ENCODE measurements at regions not wholly inside any gene's neighbourhood (a gene's known extent, or its start where the extent isn't known, plus 50 kb on each side); places are given as distances from the start of the nearest gene placed in this dataset.
"Not testable (repeated sequence)": the region's sequence is repeated elsewhere in the genome, so short reads cannot be mapped to it uniquely, and the experiment has no call there.

DNA sequence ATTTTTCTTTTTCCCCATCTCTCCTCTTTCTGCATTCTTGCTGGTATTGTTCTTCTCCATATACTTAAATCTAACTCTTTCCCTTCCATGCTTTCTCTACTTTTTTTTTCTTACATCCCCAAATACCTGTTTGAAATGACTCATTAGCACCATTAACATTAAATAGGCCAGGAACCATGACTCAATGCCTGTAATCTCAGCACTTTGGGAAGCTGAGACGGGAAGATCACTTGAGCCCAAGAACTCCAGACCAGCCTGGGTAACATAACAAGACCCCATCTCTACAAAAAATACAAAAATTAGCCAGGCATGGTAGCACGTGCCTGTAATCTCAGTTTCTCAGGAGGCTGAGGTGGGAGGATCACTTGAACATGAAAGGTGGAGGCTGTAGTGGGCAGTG is 1026.8 kb downstream of the GATA3 start:
- no peak for FAIRE-seq
- no peak for DNase-seq (ENCODE audit: low spot score)

- FAIRE-seq = no peak
- no peak for DNase-seq (ENCODE audit: low spot score)
Measured at GRCh38 chr10:9081961-9082360, 1027.5 kb downstream of the GATA3 start.

DNA sequence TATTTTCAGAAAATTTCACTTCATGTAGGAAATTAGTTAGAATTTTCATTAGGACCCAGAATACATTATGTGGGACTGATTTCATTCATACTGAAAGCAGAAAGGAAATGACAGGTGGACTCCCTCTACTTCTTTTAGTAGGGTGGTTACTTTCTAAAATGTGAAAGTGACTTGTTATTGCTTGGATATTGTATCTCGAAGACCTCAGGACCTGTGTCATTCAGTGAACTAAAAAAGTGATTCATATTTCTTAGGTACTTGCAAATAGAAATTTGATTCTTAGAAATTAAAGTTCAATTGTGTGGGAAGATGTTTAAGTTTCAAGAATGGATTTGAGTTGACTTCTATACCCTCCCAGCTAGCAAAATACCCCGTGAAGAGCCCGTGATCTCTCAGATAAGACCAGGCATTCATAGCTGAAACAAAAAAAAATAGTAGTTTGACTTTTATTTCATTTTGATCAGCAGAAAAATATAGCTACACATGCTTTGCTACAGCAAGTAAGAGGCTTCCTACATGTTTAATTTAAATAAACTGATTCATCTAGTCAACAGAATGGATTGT is 1037.1 kb downstream of the GATA3 start:
- FAIRE-seq (no peak), DNase-seq (ENCODE audit: low spot score) (no peak)

DNA sequence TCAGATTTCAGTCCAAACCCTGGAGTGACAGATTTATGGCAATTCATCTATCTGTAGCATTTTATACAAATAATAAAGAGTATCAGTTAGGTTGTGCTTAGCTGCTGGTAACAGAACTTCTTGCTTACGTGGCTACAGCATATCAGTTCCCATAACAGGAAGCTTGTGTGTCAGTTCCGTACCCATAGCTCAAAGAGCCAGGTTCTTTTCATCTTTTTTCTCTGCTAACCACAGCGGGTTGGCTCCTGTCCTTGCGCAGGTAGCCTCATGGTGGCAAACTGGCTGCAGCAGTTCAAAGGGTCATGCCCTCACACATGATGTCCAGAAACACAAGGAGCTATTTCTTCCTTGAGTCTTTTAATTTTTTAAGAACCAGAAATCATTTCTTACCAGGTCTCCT is 1041.8 kb downstream of the GATA3 start:
- FAIRE-seq = no peak
- no peak for DNase-seq (ENCODE audit: low spot score)

GRCh38 chr10:9097206-9097990 is 1042.9 kb downstream of the GATA3 start:
- FAIRE-seq (no peak), DNase-seq (ENCODE audit: low spot score) (no peak)

DNA sequence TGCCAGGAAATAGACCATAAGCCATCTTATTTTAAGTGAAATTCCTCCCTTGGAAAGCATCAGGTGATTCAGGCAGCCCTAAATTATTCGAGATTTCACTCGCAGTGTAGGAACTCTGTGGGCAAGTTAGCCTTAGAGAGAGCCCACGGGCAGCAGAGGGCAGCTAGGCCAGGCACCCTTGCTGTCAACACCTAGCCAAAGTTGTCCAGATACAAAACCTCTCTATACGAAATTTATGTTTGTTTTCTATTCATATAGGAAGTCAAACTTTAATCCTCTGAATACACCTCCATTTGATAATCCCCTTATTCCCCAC is 1043.5 kb downstream of the GATA3 start:
- FAIRE-seq (no peak), DNase-seq (ENCODE audit: low spot score) (no peak)

GRCh38 chr10:9102026-9102425 is 1047.5 kb downstream of the GATA3 start:
- DNase-seq (ENCODE audit: low spot score) (no peak), FAIRE-seq (no peak)

- FAIRE-seq = no peak
- DNase-seq (ENCODE audit: low spot score) = no peak
Measured at GRCh38 chr10:9103301-9103700, 1048.8 kb downstream of the GATA3 start.

GRCh38 chr10:9111976-9112375 is 1057.5 kb downstream of the GATA3 start:
- no peak for DNase-seq (ENCODE audit: low spot score)

DNA sequence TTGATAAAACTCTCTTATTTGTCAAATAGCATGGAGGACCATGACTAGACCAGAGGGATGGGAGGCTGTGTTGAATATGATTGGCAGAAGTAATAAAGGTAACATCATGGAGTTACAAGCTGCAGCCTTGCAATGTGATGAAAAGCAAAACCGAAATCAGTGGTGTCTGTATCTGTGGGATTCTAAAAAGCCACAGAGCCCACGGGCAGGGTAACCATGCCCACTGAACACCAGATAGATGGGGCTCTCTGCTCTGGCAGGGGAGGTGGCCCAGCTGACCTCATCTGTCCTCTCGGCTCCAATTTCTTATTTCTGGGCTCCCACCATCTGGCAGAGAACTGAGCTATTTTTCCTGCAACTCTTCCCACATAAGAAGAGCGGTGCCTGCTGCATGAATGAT is 1072.2 kb downstream of the GATA3 start:
- FAIRE-seq (no peak), DNase-seq (ENCODE audit: low spot score) (no peak)

More at GRCh38 chr10:9111976-9112375, 1057.5 kb downstream of the GATA3 start:
- FAIRE-seq = no peak

- no peak for DNase-seq (ENCODE audit: low spot score)
- no peak for FAIRE-seq
Measured at GRCh38 chr10:9137368-9137767, 1082.9 kb downstream of the GATA3 start.

DNA sequence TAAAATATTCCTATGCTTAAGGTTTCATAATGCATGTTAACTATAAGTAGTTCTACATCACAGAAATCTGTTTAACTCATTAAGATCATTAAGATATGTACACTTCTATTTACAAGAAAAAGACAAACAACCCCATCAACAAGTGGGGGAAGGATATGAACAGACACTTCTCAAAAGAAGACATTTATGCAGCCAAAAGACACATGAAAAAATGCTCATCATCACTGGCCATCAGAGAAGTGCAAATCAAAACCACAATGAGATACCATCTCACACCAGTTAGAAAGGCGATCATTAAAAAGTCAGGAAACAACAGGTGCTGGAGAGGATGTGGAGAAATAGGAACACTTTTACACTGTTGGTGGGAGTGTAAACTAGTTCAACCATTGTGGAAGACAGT is 1084.3 kb downstream of the GATA3 start:
- not testable (repeated sequence) for FAIRE-seq; DNase-seq (ENCODE audit: low spot score)

DNA sequence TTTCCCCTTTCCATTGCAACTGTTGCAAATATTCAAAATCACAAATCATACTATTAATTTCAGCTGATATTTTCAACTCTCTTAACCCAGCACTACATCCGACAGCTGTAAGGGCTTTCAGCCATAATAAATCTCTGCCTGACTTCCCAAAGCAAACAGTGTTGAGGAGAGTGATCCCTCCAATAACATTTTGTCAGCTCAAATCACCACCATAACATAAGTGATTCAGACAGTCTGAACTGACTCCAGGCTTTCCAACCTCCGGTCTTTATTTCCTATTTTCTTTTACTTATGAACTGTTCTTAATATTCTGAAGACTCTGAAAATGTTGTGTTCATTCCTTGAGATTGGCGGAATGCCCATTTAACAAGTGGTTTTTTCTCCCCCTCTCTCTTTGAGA is 1085.9 kb downstream of the GATA3 start:
- FAIRE-seq (no peak), DNase-seq (ENCODE audit: low spot score) (no peak)

DNA sequence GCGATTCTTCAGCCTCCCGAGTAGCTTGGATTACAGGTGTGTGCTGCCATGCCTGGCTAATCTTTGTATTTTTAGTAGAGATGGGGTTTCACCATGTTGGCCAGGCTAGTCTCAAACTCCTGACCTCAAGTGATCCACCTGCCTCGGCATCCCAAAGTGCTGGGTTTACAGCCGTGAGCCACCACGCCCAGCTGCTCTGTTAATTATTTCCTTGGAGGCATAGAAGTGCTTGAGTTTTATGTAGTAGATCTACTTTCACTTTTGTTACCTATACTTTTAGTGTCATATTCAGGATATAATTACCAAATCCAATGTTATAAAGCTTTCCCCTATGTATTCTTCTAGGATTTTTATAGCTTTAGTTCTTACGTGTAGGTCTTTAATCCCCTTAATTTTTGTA is 1093.0 kb downstream of the GATA3 start:
- DNase-seq (ENCODE audit: low spot score) (no peak), FAIRE-seq (no peak)

- no peak for FAIRE-seq
- DNase-seq (ENCODE audit: low spot score) = no peak
Measured at GRCh38 chr10:9149134-9149533, 1094.6 kb downstream of the GATA3 start.

DNA sequence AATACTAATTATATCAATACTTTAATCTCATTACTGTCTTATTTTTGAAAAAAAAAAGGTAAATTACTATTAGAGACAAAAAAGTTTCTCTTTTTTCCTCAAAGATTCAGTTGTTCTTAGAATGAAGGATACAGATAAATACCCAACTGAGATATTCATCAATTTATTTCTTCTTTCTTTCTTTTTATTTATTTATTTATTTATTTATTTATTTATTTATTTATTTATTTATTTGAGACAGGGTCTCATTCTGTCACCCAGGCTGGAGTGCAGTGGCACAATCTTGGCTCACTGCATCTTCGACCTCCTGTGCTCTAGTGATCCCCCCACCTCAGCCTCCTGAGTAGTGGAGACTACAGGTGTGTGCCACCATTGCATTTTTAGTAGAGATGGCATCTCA is 1098.6 kb downstream of the GATA3 start:
- not testable (repeated sequence) for DNase-seq (ENCODE audit: low spot score); FAIRE-seq

DNA sequence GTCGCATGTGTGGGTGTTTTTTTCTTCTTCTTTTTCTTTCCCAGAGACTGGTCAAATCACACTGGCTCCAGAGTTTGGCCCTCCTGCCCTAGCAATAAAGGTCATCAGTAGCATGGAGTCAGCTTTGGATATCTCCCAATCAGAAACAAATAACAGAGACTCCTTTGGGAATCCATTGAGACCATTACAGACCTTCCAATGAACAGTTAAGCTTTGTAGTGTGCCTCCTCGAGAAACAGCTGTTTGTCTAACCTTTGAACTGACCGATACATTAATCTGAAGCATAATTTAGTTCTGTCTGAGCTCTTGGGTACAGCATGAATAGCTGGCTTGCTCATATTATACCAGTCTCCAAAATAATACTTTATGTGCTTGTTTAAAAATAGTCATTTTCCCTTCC is 1103.2 kb downstream of the GATA3 start:
- FAIRE-seq = no peak

GRCh38 chr10:9158675-9159074 is 1104.2 kb downstream of the GATA3 start:
- no peak for FAIRE-seq
- DNase-seq (ENCODE audit: low spot score) = no peak

More for the DNA sequence above, 1103.2 kb downstream of the GATA3 start:
- no peak for DNase-seq (ENCODE audit: low spot score)

DNA sequence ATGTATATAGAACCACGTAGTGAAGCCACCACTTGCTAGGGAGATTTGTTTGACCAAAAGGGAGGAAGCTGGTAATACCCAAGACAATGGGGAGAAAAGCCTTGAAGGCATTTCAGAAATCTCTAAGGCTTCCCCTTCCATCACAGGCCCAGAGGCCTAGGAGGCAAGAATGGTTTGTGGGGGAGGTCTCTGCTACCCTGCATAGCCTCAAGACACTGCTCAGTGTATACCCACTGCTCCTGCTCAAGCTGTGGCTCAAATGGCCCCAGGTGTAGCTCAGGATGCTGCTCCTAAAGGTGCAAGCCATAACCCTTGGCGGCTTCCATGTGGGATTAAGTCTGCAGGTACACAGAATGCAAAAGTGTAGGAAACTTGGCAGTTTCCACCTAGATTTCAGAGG is 1105.8 kb downstream of the GATA3 start:
- DNase-seq (ENCODE audit: low spot score) (no peak), FAIRE-seq (no peak)

DNA sequence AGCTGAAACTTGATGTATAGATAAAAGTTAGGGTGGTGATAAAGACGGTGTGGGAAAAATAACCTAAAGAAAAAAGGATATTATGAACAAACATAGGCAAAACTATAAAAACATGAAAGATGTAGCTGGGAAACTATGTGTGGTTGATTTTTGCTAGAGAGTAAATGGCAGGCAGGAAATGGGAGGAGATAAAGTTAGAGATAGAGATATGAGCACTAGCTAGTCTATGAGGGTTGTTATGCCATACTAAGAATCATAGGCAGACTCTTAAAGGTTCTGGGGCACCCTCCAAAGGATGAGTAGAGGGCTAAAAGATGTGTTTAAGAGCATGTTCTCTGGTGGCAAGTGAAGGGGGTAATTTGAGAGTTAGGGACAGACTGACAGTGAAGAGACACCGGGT is 1109.2 kb downstream of the GATA3 start:
- DNase-seq (ENCODE audit: low spot score) = no peak
- no peak for FAIRE-seq

DNA sequence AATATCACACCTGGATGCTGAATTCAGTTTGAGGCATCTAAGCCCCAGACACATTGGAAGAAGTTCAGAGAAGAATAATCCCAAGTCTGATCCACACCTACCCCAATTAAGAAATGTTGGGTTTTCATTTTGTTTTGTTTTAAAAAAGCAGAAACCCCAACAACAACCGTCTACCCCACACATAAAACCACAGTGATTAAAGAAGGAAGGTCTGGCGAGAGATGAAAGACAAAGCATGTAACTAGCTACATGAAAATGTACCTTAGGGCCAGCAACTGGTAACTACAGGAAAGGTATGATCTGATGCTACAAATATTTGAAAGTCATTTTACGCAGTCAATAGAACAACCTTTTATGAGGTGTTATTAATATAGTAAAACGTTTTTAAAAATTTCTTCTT is 1112.3 kb downstream of the GATA3 start:
- no peak for FAIRE-seq

GRCh38 chr10:9172276-9172675 is 1117.8 kb downstream of the GATA3 start:
- DNase-seq (ENCODE audit: low spot score) (no peak), FAIRE-seq (no peak)

More for the DNA sequence above, 1112.3 kb downstream of the GATA3 start:
- DNase-seq (ENCODE audit: low spot score) = no peak

DNA sequence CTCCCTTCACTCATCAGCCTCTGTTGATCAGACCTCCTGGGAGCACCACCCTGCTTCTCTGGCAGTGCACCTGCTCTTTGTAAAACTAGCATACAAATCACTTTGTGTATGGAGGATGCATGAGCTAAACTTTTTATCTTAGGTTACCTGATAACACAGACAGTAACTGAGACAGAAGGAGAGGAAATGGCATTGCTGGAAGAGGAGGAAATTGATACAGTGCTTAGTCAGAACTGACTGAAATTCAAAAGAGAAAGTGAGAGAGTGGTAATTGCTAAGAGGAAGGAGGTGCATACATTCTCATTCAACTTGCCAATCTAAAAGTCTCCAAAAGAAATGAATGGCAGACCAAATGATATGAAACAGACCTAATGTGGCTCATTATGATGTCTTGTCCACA is 1120.7 kb downstream of the GATA3 start:
- no peak for DNase-seq (ENCODE audit: low spot score)
- FAIRE-seq = no peak

Measured in RCC 7860 (cell line).